Spleen (tissue), 11 donors: ENCODE measurements at regions not wholly inside any gene's neighbourhood (a gene's known extent, or its start where the extent isn't known, plus 50 kb on each side); places are given as distances from the start of the nearest gene placed in this dataset.

Experiments
- DNase-seq: peaks from one replicate; pipeline ENCODE4 v3.0.0-alpha.2; 2020
- H3K27ac ChIP-seq, 8 donors: fragments of 200-600 bp; sonication (generic) in 7 of 8; 1 replicate in 4 of 8; 2 replicates in 4 of 8; pipeline versions ENCODE4 v1.5.0 to v1.8.0; 2016 to 2021; ENCODE audit warnings: inconsistent platforms in 4 of 8, mild to moderate bottlenecking in 4 of 8, moderate library complexity in 1 of 8
- H3K27me3 ChIP-seq, 7 donors: fragments of 200-600 bp; sonication (generic) in 6 of 7; replicated peaks in 1 of 7; 1 replicate in 4 of 7; 2 replicates in 3 of 7; pipeline versions ENCODE4 v1.5.0 to v1.8.0; 2016 to 2021; ENCODE audit warnings: inconsistent platforms in 3 of 7, mild to moderate bottlenecking in 1 of 7
- H3K36me3 ChIP-seq, 6 donors: fragments of 200-600 bp; sonication (generic) in 5 of 6; 1 replicate in 4 of 6; 2 replicates in 2 of 6; pipeline versions ENCODE4 v1.5.0 to v1.8.0; 2016 to 2021; ENCODE audit warnings: inconsistent platforms in 2 of 6
- H3K4me1 ChIP-seq, 6 donors: fragments of 200-600 bp; sonication (generic) in 5 of 6; 1 replicate in 3 of 6; 2 replicates in 3 of 6; pipeline versions ENCODE4 v1.5.0 to v1.8.0; 2016 to 2021; ENCODE audit warnings: inconsistent platforms in 3 of 6
- H3K4me3 ChIP-seq, 8 donors: fragments of 200-600 bp; sonication (generic) in 7 of 8; 1 replicate in 4 of 8; 2 replicates in 4 of 8; pipeline versions ENCODE4 v1.5.0 to v1.8.0; 2016 to 2021; ENCODE audit warnings: inconsistent platforms in 4 of 8, mild to moderate bottlenecking in 4 of 8, moderate library complexity in 2 of 8
- H3K9me3 ChIP-seq, 8 donors: fragments of 200-600 bp; sonication (generic) in 7 of 8; 1 replicate in 4 of 8; 2 replicates in 4 of 8; pipeline versions ENCODE4 v1.5.0 to v1.8.0; 2016 to 2021; ENCODE audit warnings: inconsistent platforms in 4 of 8
- POLR2A ChIP-seq, 3 donors: fragments of 450-650 bp; IDR thresholded peaks; one replicate each; pipeline ENCODE4 v1.5.1; 2017; ENCODE audit warnings: antibody characterized with exemption in 3 of 3, mild to moderate bottlenecking in 1 of 3
- POLR2AphosphoS5 ChIP-seq, 3 donors: sonication (generic); formaldehyde crosslinking; IDR thresholded peaks; one replicate each; pipeline ENCODE4 v1.5.1; 2017; ENCODE audit warnings: antibody characterized with exemption in 3 of 3
- WGBS, 5 donors: extraction: QIAGEN DNeasy Blood & Tissue Kit in 3 of 5; methylation state at CpG; one replicate each; pipeline versions ENCODE4 v1.1.5 to v1.1.7; 2013 to 2018; 5-methylcytosine and 5-hydroxymethylcytosine counted together
- intact Hi-C: fragments of 100-400 bp; cut with DNase I; formaldehyde crosslinking; loops from one replicate; pipeline ENCODE4 v1.15.0; 2023; ENCODE audit warnings: low total_unique reads
- TF ChIP-seq, protein P1 (sequence below), 11 experiments: fragments of 200-600 bp in 7 of 11; fragments of 450-650 bp in 4 of 11; sonication (generic) in 4 of 11; IDR thresholded peaks in 8 of 11; conservative IDR thresholded peaks in 3 of 11; 1 replicate in 7 of 11; 2 replicates in 4 of 11; pipeline versions ENCODE4 v1.4.0 to v1.8.0; 2016 to 2021; ENCODE audit warnings: antibody characterized with exemption in 11 of 11, inconsistent platforms in 4 of 11, mild to moderate bottlenecking in 1 of 11
- donor health status: healthy with polysubstance abuse.
- donor health status: DM: no; HTN: no; CAD: no; lungs with moderate emphysema.
- donor health status: DM: no; HTN: no; CAD: no.
- donor health status: Bipolar disorder and iron deficiency.
- donor health status: healthy.
- donor health status: DM: no; HTN: no; CAD: no.
- donor health status: DM: yes; HTN: yes; CAD: no.

- Histone ChIP-seq H3K36me3 (no peaks in the 10 kb centered on the region), H3K9me3 (peaks cover 0 to under 1% (median 0%) of the 10 kb centered on the region in 8 donors), H3K4me1 (no peaks in the 10 kb centered on the region), H3K27me3 (no peaks in the 10 kb centered on the region), H3K27ac (no peak overlapping the region), H3K4me3 (no peak overlapping the region)
- 72 to 79% (median 76%) methylated on average over 2 of the region's 2 CpGs for WGBS, 5 donors
- no peak for DNase-seq
- TF ChIP-seq POLR2A (IDR thresholded peaks at IDR 0.05) (no peak), POLR2AphosphoS5 (IDR thresholded peaks at IDR 0.05) (no peak)
- TF ChIP-seq, protein P1, sequence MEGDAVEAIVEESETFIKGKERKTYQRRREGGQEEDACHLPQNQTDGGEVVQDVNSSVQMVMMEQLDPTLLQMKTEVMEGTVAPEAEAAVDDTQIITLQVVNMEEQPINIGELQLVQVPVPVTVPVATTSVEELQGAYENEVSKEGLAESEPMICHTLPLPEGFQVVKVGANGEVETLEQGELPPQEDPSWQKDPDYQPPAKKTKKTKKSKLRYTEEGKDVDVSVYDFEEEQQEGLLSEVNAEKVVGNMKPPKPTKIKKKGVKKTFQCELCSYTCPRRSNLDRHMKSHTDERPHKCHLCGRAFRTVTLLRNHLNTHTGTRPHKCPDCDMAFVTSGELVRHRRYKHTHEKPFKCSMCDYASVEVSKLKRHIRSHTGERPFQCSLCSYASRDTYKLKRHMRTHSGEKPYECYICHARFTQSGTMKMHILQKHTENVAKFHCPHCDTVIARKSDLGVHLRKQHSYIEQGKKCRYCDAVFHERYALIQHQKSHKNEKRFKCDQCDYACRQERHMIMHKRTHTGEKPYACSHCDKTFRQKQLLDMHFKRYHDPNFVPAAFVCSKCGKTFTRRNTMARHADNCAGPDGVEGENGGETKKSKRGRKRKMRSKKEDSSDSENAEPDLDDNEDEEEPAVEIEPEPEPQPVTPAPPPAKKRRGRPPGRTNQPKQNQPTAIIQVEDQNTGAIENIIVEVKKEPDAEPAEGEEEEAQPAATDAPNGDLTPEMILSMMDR (IDR thresholded peaks at IDR 0.05 in 8 of 11, conservative IDR thresholded peaks at IDR 0.05 in 3 of 11), result no peak
- intact Hi-C loops, result no loop called here
Observed at GRCh38 chr5:145204743-145205142, 630.4 kb downstream of the PRELID2 start.

DNA sequence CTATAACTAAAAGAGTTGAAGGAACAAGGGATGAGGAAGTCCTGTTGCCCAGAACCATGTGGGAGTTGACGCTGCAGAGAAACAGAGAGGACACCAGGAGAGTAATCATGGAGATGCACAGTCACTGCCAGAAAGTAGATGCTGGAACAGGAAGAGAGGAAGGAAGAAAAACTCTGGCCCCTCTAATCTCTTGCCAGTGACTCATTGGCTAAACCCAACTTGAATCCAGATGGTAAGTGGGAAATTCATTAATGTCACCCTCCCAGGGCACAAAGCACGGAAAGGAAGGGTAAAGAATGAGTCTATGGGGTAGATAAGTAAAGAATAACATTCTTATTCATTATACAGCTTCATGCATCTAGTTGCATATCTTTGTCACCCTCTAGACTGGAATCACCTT is 631.9 kb downstream of the PRELID2 start:
- DNase-seq, result no peak
- intact Hi-C loops, result no loop called here
- Histone ChIP-seq H3K9me3 (no peaks in the 10 kb centered on the region), H3K27ac (no peak overlapping the region), H3K4me1 (no peaks in the 10 kb centered on the region), H3K36me3 (no peaks in the 10 kb centered on the region), H3K4me3 (no peak overlapping the region), H3K27me3 (no peaks in the 10 kb centered on the region)
- 37 to 80% (median 75%) methylated on average over 2 of the region's 2 CpGs for WGBS, 5 donors
- TF ChIP-seq, protein P1 (IDR thresholded peaks at IDR 0.05 in 8 of 11, conservative IDR thresholded peaks at IDR 0.05 in 3 of 11), result no peak

- WGBS, 5 donors, result 75 to 92% (median 83%) methylated on average over 1 of the region's 1 CpG
Observed at GRCh38 chr5:145198525-145199260, 636.4 kb downstream of the PRELID2 start.

GRCh38 chr5:145189746-145190145 is 645.4 kb downstream of the PRELID2 start:
- 63 to 84% (median 80%) methylated on average over 4 of the region's 4 CpGs for WGBS, 5 donors
- TF ChIP-seq, protein P1 (IDR thresholded peaks at IDR 0.05 in 8 of 11, conservative IDR thresholded peaks at IDR 0.05 in 3 of 11), result no peak
- TF ChIP-seq POLR2AphosphoS5 (IDR thresholded peaks at IDR 0.05) (no peak), POLR2A (IDR thresholded peaks at IDR 0.05) (no peak)
- no peaks in the 10 kb centered on the region for H3K36me3 ChIP-seq
- H3K4me3 ChIP-seq, result no peak overlapping the region
- intact Hi-C loops, result no loop called here
- peaks cover 0 to 7% (median 0%) of the 10 kb centered on the region in 8 donors for H3K9me3 ChIP-seq
- no peaks in the 10 kb centered on the region for H3K27me3 ChIP-seq
- no peak overlapping the region for H3K27ac ChIP-seq
- no peak for DNase-seq
- no peaks in the 10 kb centered on the region for H3K4me1 ChIP-seq

More at GRCh38 chr5:145198525-145199260, 636.4 kb downstream of the PRELID2 start:
- Histone ChIP-seq H3K4me3 (no peak overlapping the region), H3K27me3 (no peaks in the 10 kb centered on the region), H3K4me1 (no peaks in the 10 kb centered on the region), H3K36me3 (no peaks in the 10 kb centered on the region), H3K9me3 (no peaks in the 10 kb centered on the region), H3K27ac (no peak overlapping the region)
- DNase-seq, result no peak
- intact Hi-C loops, result no loop called here
- TF ChIP-seq, protein P1 (IDR thresholded peaks at IDR 0.05 in 8 of 11, conservative IDR thresholded peaks at IDR 0.05 in 3 of 11), result no peak
- TF ChIP-seq POLR2AphosphoS5 (IDR thresholded peaks at IDR 0.05), result no peak
- no peak for TF ChIP-seq POLR2A (IDR thresholded peaks at IDR 0.05)
